Gastrocnemius medialis (tissue), 4 donors: ENCODE measurements at regions not wholly inside any gene's neighbourhood (a gene's known extent, or its start where the extent isn't known, plus 50 kb on each side); places are given as distances from the start of the nearest gene placed in this dataset.

Experiments
- ATAC-seq, 2 donors: fragments of 150-250 bp; one replicate each; pipeline ENCODE4 v1.9.1; 2016
- DNase-seq, 2 donors: peaks; one replicate each; pipeline ENCODE4 v3.0.0-alpha.2; 2019
- H3K27ac ChIP-seq, 4 donors: fragments of 200-600 bp; sonication (generic); 1 replicate in 1 of 4; 2 replicates in 3 of 4; pipeline ENCODE4 v1.5.1; 2016 to 2018; ENCODE audit warnings: mild to moderate bottlenecking in 2 of 4, moderate library complexity in 1 of 4
- H3K27me3 ChIP-seq, 3 donors: fragments of 200-600 bp; sonication (generic) in 2 of 3; 1 replicate in 1 of 3; 2 replicates in 2 of 3; pipeline versions ENCODE4 v1.5.1 to v1.6.0; 2016 to 2019; ENCODE audit warnings: mild to moderate bottlenecking in 1 of 3, moderate library complexity in 1 of 3
- H3K36me3 ChIP-seq, 2 donors: fragments of 200-600 bp; sonication (generic) in 1 of 2; one replicate each; pipeline ENCODE4 v1.5.1; 2017 to 2018
- H3K4me1 ChIP-seq, 2 donors: fragments of 200-600 bp; sonication (generic) in 1 of 2; one replicate each; pipeline ENCODE4 v1.5.1; 2016 to 2017; ENCODE audit warnings: mild to moderate bottlenecking in 2 of 2
- H3K4me3 ChIP-seq, 4 donors: fragments of 200-600 bp; sonication (generic) in 3 of 4; 1 replicate in 1 of 4; 2 replicates in 3 of 4; pipeline ENCODE4 v1.5.1; 2016 to 2019; ENCODE audit warnings: mild to moderate bottlenecking in 2 of 4
- H3K9me3 ChIP-seq, 3 donors: fragments of 200-600 bp; sonication (generic) in 2 of 3; 1 replicate in 1 of 3; 2 replicates in 2 of 3; pipeline ENCODE4 v1.5.1; 2016 to 2019
- CTCF ChIP-seq, 5 experiments: fragments of 450-650 bp in 3 of 5; fragments of 200-600 bp in 2 of 5; sonication (generic) in 2 of 5; IDR thresholded peaks in 4 of 5; conservative IDR thresholded peaks in 1 of 5; 1 replicate in 4 of 5; 2 replicates in 1 of 5; pipeline ENCODE4 v1.5.1; 2016 to 2019; ENCODE audit warnings: antibody characterized with exemption in 5 of 5, mild to moderate bottlenecking in 3 of 5, moderate library complexity in 3 of 5
- POLR2A ChIP-seq, 2 donors: fragments of 450-650 bp; IDR thresholded peaks; one replicate each; pipeline ENCODE4 v1.6.1; 2017; ENCODE audit warnings: antibody characterized with exemption in 2 of 2, mild to moderate bottlenecking in 2 of 2, moderate library complexity in 2 of 2
- in situ Hi-C, 4 donors: fragments of 200-750 bp; cut with MboI; loops; one replicate each; pipeline versions ENCODE4 v1.15.0 to v1.8.0; 2017; ENCODE audit warnings: low sequenced_read_pairs in 4 of 4
- intact Hi-C: fragments of 100-400 bp; cut with DNase I; formaldehyde crosslinking; loops from one replicate; pipeline ENCODE4 v1.15.1; 2023; ENCODE audit warnings: low total_unique reads

GRCh38 chr10:47071891-47072290, 160.7 kb downstream of the PTPN20 start:
- in situ Hi-C loops (no loop called here), intact Hi-C loops (no loop called here)
- ATAC-seq (no peak), DNase-seq (no peak)
- Histone ChIP-seq H3K9me3 (no peaks in the 10 kb centered on the region), H3K27ac (no peak overlapping the region), H3K27me3 (no peaks in the 10 kb centered on the region), H3K4me1 (no peaks in the 10 kb centered on the region), H3K36me3 (no peaks in the 10 kb centered on the region), H3K4me3 (no peak overlapping the region)
- TF ChIP-seq POLR2A (IDR thresholded peaks at IDR 0.05) = no peak
- no peak for TF ChIP-seq CTCF (IDR thresholded peaks at IDR 0.05 in 4 of 5, conservative IDR thresholded peaks at IDR 0.05 in 1 of 5)

- no peaks in the 10 kb centered on the region for H3K4me1 ChIP-seq
- H3K4me3 ChIP-seq = no peak overlapping the region
- H3K27me3 ChIP-seq = no peaks in the 10 kb centered on the region
- DNase-seq (no peak), ATAC-seq (no peak)
- in situ Hi-C loops = no loop called here
- H3K36me3 ChIP-seq = no peaks in the 10 kb centered on the region
- no peak overlapping the region for H3K27ac ChIP-seq
- H3K9me3 ChIP-seq = no peaks in the 10 kb centered on the region
- intact Hi-C loops = no loop called here
- no peak for TF ChIP-seq CTCF (IDR thresholded peaks at IDR 0.05 in 4 of 5, conservative IDR thresholded peaks at IDR 0.05 in 1 of 5)
- TF ChIP-seq POLR2A (IDR thresholded peaks at IDR 0.05) = no peak
Measured at GRCh38 chr10:47073967-47074366, 162.7 kb downstream of the PTPN20 start.

- H3K27me3 ChIP-seq = no peaks in the 10 kb centered on the region
- H3K9me3 ChIP-seq = no peaks in the 10 kb centered on the region
- no peaks in the 10 kb centered on the region for H3K36me3 ChIP-seq
- intact Hi-C loops = no loop called here
- H3K27ac ChIP-seq = no peak overlapping the region
- in situ Hi-C loops = no loop called here
- ATAC-seq = no peak
- no peaks in the 10 kb centered on the region for H3K4me1 ChIP-seq
- no peak for TF ChIP-seq POLR2A (IDR thresholded peaks at IDR 0.05)
- no peak for TF ChIP-seq CTCF (IDR thresholded peaks at IDR 0.05 in 4 of 5, conservative IDR thresholded peaks at IDR 0.05 in 1 of 5)
- no peak for DNase-seq
- H3K4me3 ChIP-seq = no peak overlapping the region
Measured at GRCh38 chr10:47076949-47077361, 165.7 kb downstream of the PTPN20 start.

GRCh38 chr10:47077386-47077785, 166.2 kb downstream of the PTPN20 start:
- H3K27me3 ChIP-seq = no peaks in the 10 kb centered on the region
- in situ Hi-C loops = no loop called here
- no peaks in the 10 kb centered on the region for H3K36me3 ChIP-seq
- no peaks in the 10 kb centered on the region for H3K9me3 ChIP-seq
- H3K4me1 ChIP-seq = no peaks in the 10 kb centered on the region
- DNase-seq (no peak), ATAC-seq (no peak)
- H3K27ac ChIP-seq = no peak overlapping the region
- TF ChIP-seq POLR2A (IDR thresholded peaks at IDR 0.05) (no peak), CTCF (IDR thresholded peaks at IDR 0.05 in 4 of 5, conservative IDR thresholded peaks at IDR 0.05 in 1 of 5) (no peak)
- intact Hi-C loops = no loop called here
- no peak overlapping the region for H3K4me3 ChIP-seq

- TF ChIP-seq CTCF (IDR thresholded peaks at IDR 0.05 in 4 of 5, conservative IDR thresholded peaks at IDR 0.05 in 1 of 5) = no peak
- no peak for TF ChIP-seq POLR2A (IDR thresholded peaks at IDR 0.05)
- Histone ChIP-seq H3K9me3 (no peaks in the 10 kb centered on the region), H3K27ac (no peak overlapping the region), H3K27me3 (no peaks in the 10 kb centered on the region), H3K4me1 (no peaks in the 10 kb centered on the region), H3K36me3 (no peaks in the 10 kb centered on the region), H3K4me3 (no peak overlapping the region)
- ATAC-seq (no peak), DNase-seq (no peak)
- in situ Hi-C loops (no loop called here), intact Hi-C loops (no loop called here)
Measured at GRCh38 chr10:47077941-47078340, 166.7 kb downstream of the PTPN20 start.
